HUES6 (cell line): ENCODE measurements at regions not wholly inside any gene's neighbourhood (a gene's known extent, or its start where the extent isn't known, plus 50 kb on each side); places are given as distances from the start of the nearest gene placed in this dataset.

Experiments used
- H3K27ac ChIP-seq: 2 replicates; pipeline ENCODE4 v1.7.0; 2013; ENCODE audit warnings: low read depth, mild to moderate bottlenecking, low read length, inconsistent platforms
- H3K27me3 ChIP-seq: 2 replicates; pipeline ENCODE4 v1.6.1; 2013; ENCODE audit warnings: low read length; ENCODE audit not compliant: control insufficient read depth, insufficient read depth
- H3K36me3 ChIP-seq: 2 replicates; pipeline ENCODE4 v1.6.1; 2013; ENCODE audit warnings: low read length; ENCODE audit not compliant: control insufficient read depth, insufficient read depth
- H3K4me1 ChIP-seq: 2 replicates; pipeline ENCODE4 v1.6.1; 2013; ENCODE audit warnings: low read length; ENCODE audit not compliant: control insufficient read depth, insufficient read depth
- H3K4me3 ChIP-seq: 2 replicates; pipeline ENCODE4 v1.5.1; 2013; ENCODE audit warnings: low read depth, low read length
- H3K9ac ChIP-seq: one replicate; pipeline ENCODE4 v1.6.1; 2013; ENCODE audit warnings: mild to moderate bottlenecking, low read length
- H3K9me3 ChIP-seq: 2 replicates; pipeline ENCODE4 v1.6.1; 2013; ENCODE audit warnings: low read depth, low read length; ENCODE audit not compliant: control insufficient read depth, insufficient read depth

DNA sequence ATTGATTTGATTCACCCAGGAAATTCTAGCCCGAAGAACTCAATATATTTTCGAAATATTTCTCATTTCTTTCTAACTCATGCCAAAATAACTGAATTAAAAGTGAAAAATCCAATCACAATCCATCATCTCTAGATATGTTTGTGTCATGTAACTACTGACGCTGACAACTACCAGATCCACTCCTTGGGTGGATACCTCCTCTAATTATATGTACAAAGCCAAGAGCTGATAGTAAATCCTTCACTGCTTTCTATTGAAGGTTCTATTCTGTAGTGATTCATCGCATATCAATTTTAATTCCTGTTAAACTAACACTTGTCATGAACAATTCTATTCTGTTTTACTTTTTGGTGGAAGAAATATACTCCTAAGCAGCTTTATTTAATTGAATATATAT lies 1056.6 kb upstream of the NXPH2 start:
- H3K36me3 ChIP-seq, result no peaks in the 10 kb centered on the region
- H3K27me3 ChIP-seq, result no peaks in the 10 kb centered on the region
- peaks cover 10% of the 10 kb centered on the region for H3K9me3 ChIP-seq
- no peak overlapping the region for H3K9ac ChIP-seq
- no peak overlapping the region for H3K27ac ChIP-seq
- peaks cover 23% of the 10 kb centered on the region for H3K4me1 ChIP-seq
- no peak overlapping the region for H3K4me3 ChIP-seq

- Histone ChIP-seq H3K9me3 (peaks cover 3% of the 10 kb centered on the region), H3K4me3 (no peak overlapping the region; the same call in 1 of the 2 replicates), H3K27me3 (no peaks in the 10 kb centered on the region), H3K27ac (peak overlapping the region; percentile 72), H3K4me1 (peaks cover 23% of the 10 kb centered on the region), H3K36me3 (no peaks in the 10 kb centered on the region), H3K9ac (no peak overlapping the region)
Measured at GRCh38 chr2:139835101-139835500, 1054.9 kb upstream of the NXPH2 start.

GRCh38 chr2:139828011-139828410 lies 1047.8 kb upstream of the NXPH2 start:
- Histone ChIP-seq H3K4me3 (no peak overlapping the region), H3K9me3 (no peaks in the 10 kb centered on the region; the same call in 1 of the 2 replicates), H3K36me3 (no peaks in the 10 kb centered on the region), H3K27me3 (no peaks in the 10 kb centered on the region), H3K4me1 (peaks cover 5% of the 10 kb centered on the region; the same call in 1 of the 2 replicates), H3K27ac (no peak overlapping the region), H3K9ac (no peak overlapping the region)

GRCh38 chr2:139825726-139826125 lies 1045.5 kb upstream of the NXPH2 start:
- Histone ChIP-seq H3K4me1 (peaks cover 5% of the 10 kb centered on the region; the same call in 1 of the 2 replicates), H3K36me3 (no peaks in the 10 kb centered on the region), H3K9me3 (no peaks in the 10 kb centered on the region), H3K27ac (no peak overlapping the region), H3K4me3 (no peak overlapping the region), H3K9ac (no peak overlapping the region), H3K27me3 (no peaks in the 10 kb centered on the region)

DNA sequence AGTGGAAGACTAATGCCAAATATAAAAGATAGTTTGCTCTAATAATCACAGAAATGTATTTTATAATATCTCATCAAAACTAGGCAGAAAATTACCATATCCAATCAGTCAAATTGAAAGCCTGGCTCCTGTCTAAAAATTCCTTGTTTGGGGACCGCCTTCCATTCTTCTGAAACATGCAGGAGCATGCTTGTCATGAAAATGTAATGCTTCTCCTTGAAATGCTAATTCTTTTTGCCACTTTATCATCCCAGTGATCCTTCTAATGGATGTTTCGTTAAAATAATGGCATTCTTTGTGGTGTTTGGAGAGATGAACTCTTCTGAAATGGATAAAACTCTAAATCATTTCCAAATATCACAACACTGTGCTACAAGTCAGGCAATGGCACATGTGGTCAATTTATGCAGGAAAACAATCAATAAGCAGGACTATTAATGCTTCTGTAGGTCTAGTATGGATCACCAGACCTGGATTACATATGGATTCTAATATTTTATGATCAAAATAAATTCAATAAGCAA lies 1039.1 kb upstream of the NXPH2 start:
- Histone ChIP-seq H3K27ac (no peak overlapping the region), H3K9me3 (no peaks in the 10 kb centered on the region), H3K4me1 (no peaks in the 10 kb centered on the region), H3K9ac (no peak overlapping the region), H3K27me3 (no peaks in the 10 kb centered on the region), H3K4me3 (no peak overlapping the region), H3K36me3 (no peaks in the 10 kb centered on the region)

- Histone ChIP-seq H3K36me3 (no peaks in the 10 kb centered on the region), H3K27ac (no peak overlapping the region), H3K4me1 (peaks cover 4% of the 10 kb centered on the region; the same call in 1 of the 2 replicates), H3K9me3 (no peaks in the 10 kb centered on the region), H3K27me3 (no peaks in the 10 kb centered on the region), H3K9ac (no peak overlapping the region), H3K4me3 (no peak overlapping the region)
Measured at GRCh38 chr2:139814458-139814857, 1034.3 kb upstream of the NXPH2 start.

GRCh38 chr2:139813340-139813739 lies 1033.2 kb upstream of the NXPH2 start:
- Histone ChIP-seq H3K4me3 (no peak overlapping the region), H3K9ac (no peak overlapping the region), H3K4me1 (peaks cover 4% of the 10 kb centered on the region; the same call in 1 of the 2 replicates), H3K27me3 (no peaks in the 10 kb centered on the region), H3K27ac (no peak overlapping the region), H3K36me3 (no peaks in the 10 kb centered on the region), H3K9me3 (no peaks in the 10 kb centered on the region)

DNA sequence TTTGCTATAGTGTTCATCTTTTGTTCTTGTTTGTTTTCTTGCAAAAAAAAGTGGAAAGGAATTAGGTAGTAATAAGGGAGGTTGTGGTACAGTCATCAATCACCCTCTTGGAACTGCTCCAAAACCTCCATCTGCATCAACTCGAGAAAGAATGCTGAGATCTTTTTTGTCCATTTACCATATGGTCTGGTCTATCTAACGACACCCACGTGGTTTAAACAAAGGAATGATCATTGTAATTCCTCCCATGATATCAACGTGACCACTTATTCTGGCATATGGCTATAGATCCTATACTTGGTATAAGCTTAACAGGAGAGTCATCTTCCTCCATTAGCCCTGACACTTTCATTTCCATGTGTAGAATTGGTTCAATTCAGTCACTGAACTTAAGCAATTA lies 1025.3 kb upstream of the NXPH2 start:
- Histone ChIP-seq H3K9me3 (no peaks in the 10 kb centered on the region), H3K27ac (no peak overlapping the region), H3K4me1 (no peaks in the 10 kb centered on the region), H3K36me3 (no peaks in the 10 kb centered on the region), H3K27me3 (no peaks in the 10 kb centered on the region), H3K4me3 (no peak overlapping the region), H3K9ac (no peak overlapping the region)

DNA sequence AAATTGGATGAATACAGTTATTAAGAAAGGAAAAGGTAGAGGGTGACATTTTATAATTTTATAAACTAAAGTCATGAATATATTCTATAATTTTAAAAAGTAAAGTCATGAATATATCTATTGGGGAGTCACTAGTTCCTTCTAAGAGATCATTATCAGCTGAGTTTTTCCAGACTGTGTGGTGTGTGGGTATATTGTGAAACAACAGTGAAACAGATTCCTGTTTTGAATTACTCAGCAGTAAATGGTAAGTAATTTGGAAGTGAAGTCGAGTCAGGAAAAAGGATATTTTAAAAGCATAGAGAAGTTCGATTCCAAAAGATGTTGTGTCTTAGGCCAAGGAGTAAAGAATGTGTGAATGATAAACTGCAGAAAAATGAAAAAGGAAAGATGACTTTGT lies 1018.2 kb upstream of the NXPH2 start:
- Histone ChIP-seq H3K27ac (no peak overlapping the region), H3K36me3 (no peaks in the 10 kb centered on the region), H3K9ac (no peak overlapping the region), H3K27me3 (no peaks in the 10 kb centered on the region), H3K4me3 (no peak overlapping the region), H3K4me1 (no peaks in the 10 kb centered on the region; the same call in 1 of the 2 replicates), H3K9me3 (no peaks in the 10 kb centered on the region)

GRCh38 chr2:139790807-139791752 lies 1010.9 kb upstream of the NXPH2 start:
- H3K4me3 ChIP-seq, result no peak overlapping the region
- H3K36me3 ChIP-seq, result no peaks in the 10 kb centered on the region
- no peak overlapping the region for H3K27ac ChIP-seq
- no peaks in the 10 kb centered on the region for H3K9me3 ChIP-seq
- no peak overlapping the region for H3K9ac ChIP-seq
- no peaks in the 10 kb centered on the region for H3K4me1 ChIP-seq
- no peaks in the 10 kb centered on the region for H3K27me3 ChIP-seq

DNA sequence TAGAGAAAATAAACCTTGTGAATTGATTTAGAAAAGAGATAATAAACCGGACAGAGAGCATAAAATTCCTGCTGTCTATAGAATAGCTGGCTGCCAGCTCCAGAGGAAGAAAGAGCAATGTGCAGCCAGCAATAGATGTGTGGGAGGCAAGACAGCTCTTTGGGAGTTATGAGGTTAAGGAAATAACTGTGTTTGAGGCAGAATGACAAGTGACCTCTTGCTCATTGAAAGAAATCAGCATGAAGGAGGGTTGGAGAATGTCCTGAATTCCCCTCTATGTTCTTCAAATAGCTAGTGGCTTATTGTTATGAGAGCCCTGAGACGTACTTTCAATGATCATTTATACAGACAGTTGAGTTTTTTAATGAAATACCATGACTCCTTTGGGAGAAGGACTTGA lies 1009.9 kb upstream of the NXPH2 start:
- H3K27ac ChIP-seq, result no peak overlapping the region
- no peaks in the 10 kb centered on the region for H3K27me3 ChIP-seq
- no peaks in the 10 kb centered on the region for H3K9me3 ChIP-seq
- H3K4me3 ChIP-seq, result no peak overlapping the region
- no peaks in the 10 kb centered on the region for H3K4me1 ChIP-seq
- H3K36me3 ChIP-seq, result no peaks in the 10 kb centered on the region
- H3K9ac ChIP-seq, result no peak overlapping the region
